Astrocyte (in vitro differentiated cells and primary cell): ENCODE measurements at regions not wholly inside any gene's neighbourhood (a gene's known extent, or its start where the extent isn't known, plus 50 kb on each side); places are given as distances from the start of the nearest gene placed in this dataset.

ENCODE experiments used
- DNase-seq: peaks from one replicate; pipeline ENCODE4 v3.0.0-alpha.2; 2010; ENCODE audit warnings: low read depth
- FAIRE-seq: peaks from 2 replicates; lab custom pipeline; 2011; peaks lifted over from hg19 to GRCh38; lab: Jason Lieb, UNC
- H2AFZ ChIP-seq: 2 replicates; pipeline ENCODE4 v1.6.0; 2012; ENCODE audit warnings: low read depth, low read length, inconsistent platforms
- H3K27ac ChIP-seq: 2 replicates; pipeline ENCODE4 v1.5.1; 2011; ENCODE audit warnings: low read depth, low read length, inconsistent platforms
- H3K27me3 ChIP-seq: 2 replicates; pipeline ENCODE4 v1.6.0; 2011; ENCODE audit warnings: low read length, inconsistent platforms; ENCODE audit not compliant: insufficient read depth
- H3K36me3 ChIP-seq: 2 replicates; pipeline ENCODE4 v1.5.1; 2011; ENCODE audit warnings: low read length, inconsistent platforms; ENCODE audit not compliant: insufficient read depth
- H3K4me1 ChIP-seq: 2 replicates; pipeline ENCODE4 v1.5.1; 2011; ENCODE audit warnings: low read length, inconsistent platforms; ENCODE audit not compliant: insufficient read depth
- H3K4me2 ChIP-seq: 2 replicates; pipeline ENCODE4 v1.6.0; 2012; ENCODE audit warnings: low read length, inconsistent platforms
- H3K4me3 ChIP-seq: 2 replicates; pipeline ENCODE4 v1.5.1; 2011; ENCODE audit warnings: low read depth, mild to moderate bottlenecking, low read length, inconsistent platforms; ENCODE audit not compliant: insufficient read depth
- H3K79me2 ChIP-seq: 2 replicates; pipeline ENCODE4 v1.6.0; 2012; ENCODE audit warnings: mild to moderate bottlenecking, low read length, inconsistent platforms; ENCODE audit not compliant: insufficient read depth
- H3K9ac ChIP-seq: 2 replicates; pipeline ENCODE4 v1.6.0; 2012; ENCODE audit warnings: mild to moderate bottlenecking, low read length, inconsistent platforms
- H3K9me3 ChIP-seq: 2 replicates; pipeline ENCODE4 v1.5.1; 2012; ENCODE audit warnings: low read depth, mild to moderate bottlenecking, low read length, inconsistent platforms; ENCODE audit not compliant: insufficient read depth
- H4K20me1 ChIP-seq: 2 replicates; pipeline ENCODE4 v1.6.0; 2012; ENCODE audit warnings: low read length, inconsistent platforms; ENCODE audit not compliant: insufficient read depth
- H3K27ac Mint-ChIP-seq: one replicate; pipeline ENCODE4 v1.8.0; 2021; ENCODE audit warnings: mild to moderate bottlenecking, mixed read lengths; ENCODE audit not compliant: unreplicated experiment
- H3K27me3 Mint-ChIP-seq: one replicate; pipeline ENCODE4 v1.8.0; 2021; ENCODE audit warnings: low read depth, mixed read lengths; ENCODE audit not compliant: unreplicated experiment
- H3K36me3 Mint-ChIP-seq: one replicate; pipeline ENCODE4 v1.8.0; 2021; ENCODE audit warnings: low read depth, mixed read lengths; ENCODE audit not compliant: unreplicated experiment
- H3K4me1 Mint-ChIP-seq: one replicate; pipeline ENCODE4 v1.8.0; 2021; ENCODE audit warnings: low read depth, mixed read lengths; ENCODE audit not compliant: unreplicated experiment
- H3K4me3 Mint-ChIP-seq: one replicate; pipeline ENCODE4 v1.8.0; 2021; ENCODE audit warnings: mild to moderate bottlenecking, moderate library complexity, mixed read lengths; ENCODE audit not compliant: unreplicated experiment
- H3K9me3 Mint-ChIP-seq: one replicate; pipeline ENCODE4 v1.8.0; 2021; ENCODE audit warnings: mild to moderate bottlenecking, mixed read lengths; ENCODE audit not compliant: unreplicated experiment
- EZH2 ChIP-seq: IDR thresholded peaks from 2 replicates; pipeline ENCODE4 v1.6.1; 2012; ENCODE audit warnings: mild to moderate bottlenecking, low read length, inconsistent platforms; ENCODE audit not compliant: insufficient read depth
- TF ChIP-seq, protein P1 (sequence below): IDR thresholded peaks from 2 replicates; pipeline ENCODE4 v1.5.1; 2011; ENCODE audit warnings: low read depth, mild to moderate bottlenecking, inconsistent platforms, low read length, moderate library complexity; ENCODE audit not compliant: insufficient read depth

DNA sequence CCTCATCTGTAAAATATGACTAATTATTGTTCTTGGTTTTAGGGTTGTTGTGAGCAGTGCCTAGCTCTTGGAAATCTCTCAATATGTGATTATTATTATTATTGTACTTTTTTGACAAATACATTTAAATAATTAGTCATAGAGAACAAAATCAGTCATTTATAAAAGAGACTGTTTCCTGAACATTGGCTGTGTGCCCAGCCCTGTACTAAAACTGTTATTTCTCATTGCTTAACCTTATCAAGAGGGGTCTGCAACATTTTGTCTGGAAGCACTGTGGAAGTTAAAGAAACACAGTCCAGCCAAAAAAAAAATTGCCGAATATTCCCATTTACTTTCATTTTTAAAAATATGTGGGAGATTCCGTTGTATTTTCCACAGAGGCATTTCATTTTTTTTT, 989.2 kb upstream of the SLIT2 start:
- Mint-ChIP-seq H3K36me3 (no peaks in the 10 kb centered on the region), H3K4me1 (peaks cover 8% of the 10 kb centered on the region), H3K27ac (no peak overlapping the region), H3K27me3 (no peaks in the 10 kb centered on the region), H3K4me3 (no peak overlapping the region), H3K9me3 (no peaks in the 10 kb centered on the region)
- Histone ChIP-seq H3K79me2 (no peaks in the 10 kb centered on the region), H3K4me3 (no peak overlapping the region), H3K36me3 (no peaks in the 10 kb centered on the region), H3K27ac (no peak overlapping the region), H3K4me1 (no peaks in the 10 kb centered on the region), H4K20me1 (no peaks in the 10 kb centered on the region), H3K27me3 (no peaks in the 10 kb centered on the region), H2AFZ (no peak overlapping the region), H3K9me3 (no peaks in the 10 kb centered on the region), H3K9ac (no peak overlapping the region), H3K4me2 (no peak overlapping the region)
- TF ChIP-seq, protein P1, sequence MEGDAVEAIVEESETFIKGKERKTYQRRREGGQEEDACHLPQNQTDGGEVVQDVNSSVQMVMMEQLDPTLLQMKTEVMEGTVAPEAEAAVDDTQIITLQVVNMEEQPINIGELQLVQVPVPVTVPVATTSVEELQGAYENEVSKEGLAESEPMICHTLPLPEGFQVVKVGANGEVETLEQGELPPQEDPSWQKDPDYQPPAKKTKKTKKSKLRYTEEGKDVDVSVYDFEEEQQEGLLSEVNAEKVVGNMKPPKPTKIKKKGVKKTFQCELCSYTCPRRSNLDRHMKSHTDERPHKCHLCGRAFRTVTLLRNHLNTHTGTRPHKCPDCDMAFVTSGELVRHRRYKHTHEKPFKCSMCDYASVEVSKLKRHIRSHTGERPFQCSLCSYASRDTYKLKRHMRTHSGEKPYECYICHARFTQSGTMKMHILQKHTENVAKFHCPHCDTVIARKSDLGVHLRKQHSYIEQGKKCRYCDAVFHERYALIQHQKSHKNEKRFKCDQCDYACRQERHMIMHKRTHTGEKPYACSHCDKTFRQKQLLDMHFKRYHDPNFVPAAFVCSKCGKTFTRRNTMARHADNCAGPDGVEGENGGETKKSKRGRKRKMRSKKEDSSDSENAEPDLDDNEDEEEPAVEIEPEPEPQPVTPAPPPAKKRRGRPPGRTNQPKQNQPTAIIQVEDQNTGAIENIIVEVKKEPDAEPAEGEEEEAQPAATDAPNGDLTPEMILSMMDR, result no peak
- TF ChIP-seq EZH2, result no peak
- DNase-seq (no peak), FAIRE-seq (no peak)

DNA sequence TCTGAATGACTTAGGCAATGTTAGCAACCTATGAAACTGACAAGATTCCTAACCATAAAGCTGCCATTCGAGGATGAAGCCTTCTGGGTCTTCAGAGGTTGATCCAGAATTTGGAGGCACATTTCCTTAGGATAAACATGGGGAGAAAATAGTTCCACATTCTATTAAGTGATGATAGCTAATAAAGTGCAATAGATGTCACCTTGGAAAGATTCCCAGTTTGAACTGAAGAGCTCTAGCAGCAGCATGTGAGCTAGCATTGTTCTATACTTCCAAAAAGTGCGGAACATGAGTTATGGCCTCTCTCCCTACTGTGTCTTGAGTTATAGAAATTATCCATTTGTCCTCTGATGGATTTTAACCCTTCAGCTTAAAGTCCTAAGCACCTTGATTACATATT, 991.4 kb upstream of the SLIT2 start:
- Histone ChIP-seq H3K36me3 (no peaks in the 10 kb centered on the region), H3K4me1 (no peaks in the 10 kb centered on the region), H3K79me2 (no peaks in the 10 kb centered on the region), H3K9ac (no peak overlapping the region), H3K4me3 (no peak overlapping the region), H3K27ac (no peak overlapping the region), H3K9me3 (no peaks in the 10 kb centered on the region), H2AFZ (no peak overlapping the region), H4K20me1 (no peaks in the 10 kb centered on the region), H3K27me3 (no peaks in the 10 kb centered on the region), H3K4me2 (no peak overlapping the region)
- TF ChIP-seq, protein P1, result no peak
- no peak for TF ChIP-seq EZH2
- no peak for DNase-seq
- no peak overlapping the region for H3K4me3 Mint-ChIP-seq
- H3K27ac Mint-ChIP-seq, result no peak overlapping the region
- no peaks in the 10 kb centered on the region for H3K36me3 Mint-ChIP-seq
- H3K27me3 Mint-ChIP-seq, result no peaks in the 10 kb centered on the region
- FAIRE-seq, result no peak
- peaks cover 3% of the 10 kb centered on the region for H3K9me3 Mint-ChIP-seq
- H3K4me1 Mint-ChIP-seq, result no peaks in the 10 kb centered on the region

DNA sequence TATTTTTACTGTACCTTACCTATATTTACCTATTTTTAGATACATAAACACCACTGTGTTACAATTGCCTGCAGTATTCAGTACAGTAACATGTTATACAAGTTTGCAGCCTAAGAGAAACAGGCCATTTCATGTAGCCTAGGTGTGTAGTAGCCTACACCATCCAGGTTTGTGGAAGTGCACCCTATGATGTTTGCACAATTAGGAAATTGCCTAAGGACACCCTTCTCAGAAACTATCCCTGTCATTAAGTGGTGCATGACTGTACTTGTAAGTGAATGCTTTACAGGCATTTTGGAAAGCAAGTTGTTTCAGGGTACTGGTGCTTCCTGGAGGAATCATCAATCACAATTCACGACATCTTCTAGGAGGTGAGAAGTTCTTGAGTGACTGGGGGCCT, 991.8 kb upstream of the SLIT2 start:
- Histone ChIP-seq H3K9me3 (no peaks in the 10 kb centered on the region), H4K20me1 (no peaks in the 10 kb centered on the region), H3K27me3 (no peaks in the 10 kb centered on the region), H3K4me2 (no peak overlapping the region), H3K79me2 (no peaks in the 10 kb centered on the region), H3K4me3 (no peak overlapping the region), H2AFZ (no peak overlapping the region), H3K27ac (no peak overlapping the region), H3K9ac (no peak overlapping the region), H3K36me3 (no peaks in the 10 kb centered on the region), H3K4me1 (no peaks in the 10 kb centered on the region)
- Mint-ChIP-seq H3K4me1 (no peaks in the 10 kb centered on the region), H3K36me3 (no peaks in the 10 kb centered on the region), H3K9me3 (peaks cover 8% of the 10 kb centered on the region), H3K27me3 (no peaks in the 10 kb centered on the region), H3K27ac (no peak overlapping the region), H3K4me3 (no peak overlapping the region)
- DNase-seq, result no peak
- TF ChIP-seq EZH2, result no peak
- TF ChIP-seq, protein P1, result no peak
- no peak for FAIRE-seq
